Natural killer cell (primary cell): ENCODE measurements at regions not wholly inside any gene's neighbourhood (a gene's known extent, or its start where the extent isn't known, plus 50 kb on each side); places are given as distances from the start of the nearest gene placed in this dataset.

Experiments
- ATAC-seq, 3 donors: fragments of 150-1000 bp in 2 of 3; fragments of 200-7000 bp in 1 of 3; cut with Tn5 transposase; 1 replicate in 1 of 3; 2 replicates in 2 of 3; pipeline ENCODE4 v1.10.0; 2021; ENCODE audit warnings: mild to moderate bottlenecking in 2 of 3, moderate library complexity in 2 of 3
- DNase-seq, 2 donors: peaks; one replicate each; pipeline versions ENCODE4 v3.0.0 to v3.0.0-alpha.2; 2013 to 2021; ENCODE audit warnings: mixed read lengths in 1 of 2
- H3K27ac ChIP-seq: one replicate; pipeline ENCODE4 v1.5.1; 2013; ENCODE audit warnings: mild to moderate bottlenecking, low read length
- H3K27me3 ChIP-seq: one replicate; pipeline ENCODE4 v1.6.1; 2013; ENCODE audit warnings: low read length; ENCODE audit not compliant: control insufficient read depth, insufficient read depth
- H3K36me3 ChIP-seq: one replicate; pipeline ENCODE4 v1.6.1; 2013; ENCODE audit warnings: low read length; ENCODE audit not compliant: control insufficient read depth, insufficient read depth
- H3K4me1 ChIP-seq: one replicate; pipeline ENCODE4 v1.6.1; 2013; ENCODE audit warnings: low read length; ENCODE audit not compliant: control insufficient read depth, insufficient read depth
- H3K4me3 ChIP-seq: one replicate; pipeline ENCODE4 v1.5.1; 2013; ENCODE audit warnings: low read length
- H3K9me3 ChIP-seq: one replicate; pipeline ENCODE4 v1.6.1; 2013; ENCODE audit warnings: low read length; ENCODE audit not compliant: control insufficient read depth, insufficient read depth
- H3K27ac Mint-ChIP-seq, 2 donors: one replicate each; pipeline ENCODE4 v1.8.0; 2022; ENCODE audit warnings: mild to moderate bottlenecking in 2 of 2, mixed read lengths in 2 of 2, moderate library complexity in 1 of 2
- H3K27me3 Mint-ChIP-seq, 2 donors: one replicate each; pipeline ENCODE4 v1.8.0; 2022; ENCODE audit warnings: low read depth in 2 of 2, mixed read lengths in 2 of 2
- H3K36me3 Mint-ChIP-seq: one replicate; pipeline ENCODE4 v1.8.0; 2022; ENCODE audit warnings: mixed read lengths
- H3K4me1 Mint-ChIP-seq, 2 donors: one replicate each; pipeline ENCODE4 v1.8.0; 2022; ENCODE audit warnings: mixed read lengths in 2 of 2
- H3K4me3 Mint-ChIP-seq: one replicate; pipeline ENCODE4 v1.8.0; 2022; ENCODE audit warnings: mild to moderate bottlenecking, moderate library complexity, mixed read lengths
- H3K9me3 Mint-ChIP-seq, 2 donors: one replicate each; pipeline ENCODE4 v1.8.0; 2022; ENCODE audit warnings: mixed read lengths in 2 of 2
- CTCF ChIP-seq: fragments of 200-600 bp; IDR thresholded peaks from one replicate; pipeline ENCODE4 v1.8.0; 2022; ENCODE audit warnings: antibody characterized with exemption
- WGBS: methylation state at CpG from one replicate; pipeline ENCODE4 v1.1.7; 2013; ENCODE audit warnings: missing lambda C conversion rate; ENCODE audit not compliant: insufficient coverage; 5-methylcytosine and 5-hydroxymethylcytosine counted together
- intact Hi-C: fragments of 100-400 bp; cut with micrococcal nuclease; formaldehyde crosslinking; loops from one replicate; pipeline ENCODE4 v1.14.2; 2022

- Histone ChIP-seq H3K9me3 (no peaks in the 10 kb centered on the region), H3K27me3 (peaks cover 7% of the 10 kb centered on the region), H3K4me3 (no peak overlapping the region), H3K4me1 (peaks cover 33% of the 10 kb centered on the region), H3K36me3 (no peaks in the 10 kb centered on the region), H3K27ac (no peak overlapping the region)
- DNase-seq (peak in 1 of 2 donors; percentile 37), ATAC-seq (no peak)
- peak overlapping the region; percentile 40 for H3K4me3 Mint-ChIP-seq
- H3K36me3 Mint-ChIP-seq, result no peaks in the 10 kb centered on the region
- peaks cover 10 to 33% of the 10 kb centered on the region in 2 donors for H3K27me3 Mint-ChIP-seq
- H3K4me1 Mint-ChIP-seq, result peaks cover 26 to 33% of the 10 kb centered on the region in 2 donors
- intact Hi-C loops, result no loop called here
- H3K27ac Mint-ChIP-seq, result no peak overlapping the region
- H3K9me3 Mint-ChIP-seq, result no peaks in the 10 kb centered on the region
- no peak for TF ChIP-seq CTCF
- WGBS, result 27% methylated on average over 21 of the region's 22 CpGs
These were observed 57.4 kb upstream of the ACOT11 start for GRCh38 chr1:54490361-54491248.

GRCh38 chr1:54489627-54490250 lies 58.3 kb upstream of the ACOT11 start:
- ATAC-seq (no peak), DNase-seq (no peak)
- Histone ChIP-seq H3K27me3 (peaks cover 7% of the 10 kb centered on the region), H3K36me3 (no peaks in the 10 kb centered on the region), H3K27ac (no peak overlapping the region), H3K9me3 (no peaks in the 10 kb centered on the region), H3K4me3 (no peak overlapping the region), H3K4me1 (peaks cover 41% of the 10 kb centered on the region)
- intact Hi-C loops, result loop anchor here (1.0 to 10.0 kb wide), 6 partner anchors 129 to 437 kb away; partner anchors contain the start of genes CYB5RL, MRPL37, TCEANC2 and TMEM59
- 27% methylated on average over 10 of the region's 10 CpGs for WGBS
- Mint-ChIP-seq H3K36me3 (no peaks in the 10 kb centered on the region), H3K27me3 (peaks cover 10 to 25% of the 10 kb centered on the region in 2 donors), H3K9me3 (no peaks in the 10 kb centered on the region), H3K27ac (peak overlapping the region; percentile 81 to 92), H3K4me3 (peak overlapping the region; percentile 89), H3K4me1 (peaks cover 35 to 42% of the 10 kb centered on the region in 2 donors)
- no peak for TF ChIP-seq CTCF

GRCh38 chr1:54488779-54489626 lies 59.0 kb upstream of the ACOT11 start:
- Mint-ChIP-seq H3K4me1 (peaks cover 42 to 49% of the 10 kb centered on the region in 2 donors), H3K27me3 (peaks cover 6 to 17% of the 10 kb centered on the region in 2 donors), H3K9me3 (no peaks in the 10 kb centered on the region), H3K27ac (peak overlapping the region; percentile 81 to 92), H3K4me3 (peak overlapping the region; percentile 89), H3K36me3 (no peaks in the 10 kb centered on the region)
- peak overlapping the region; percentile 58 for H3K4me3 ChIP-seq
- peak; percentile 81 to 82 for DNase-seq
- ATAC-seq, result peak; percentile 58 to 84 (median 70)
- peaks cover 49% of the 10 kb centered on the region for H3K4me1 ChIP-seq
- WGBS, result under 1% methylated on average over 50 of the region's 51 CpGs
- intact Hi-C loops, result loop anchor here (1.0 to 10.0 kb wide), 6 partner anchors 129 to 436 kb away; partner anchors contain the start of genes CYB5RL, MRPL37, TCEANC2 and TMEM59
- H3K27me3 ChIP-seq, result peaks cover 7% of the 10 kb centered on the region
- no peaks in the 10 kb centered on the region for H3K36me3 ChIP-seq
- H3K27ac ChIP-seq, result peak overlapping the region; percentile 70
- no peaks in the 10 kb centered on the region for H3K9me3 ChIP-seq
- peak; percentile 98 for TF ChIP-seq CTCF
